Activated T-helper 1 cell treated with anti-CD3 and anti-CD28 coated beads, Interleukin-12 subunit alpha, Interleukin-12 subunit beta, Interleukin-2, Interleukin-4 antibody, amounts not matched to agents 30 ng/mL and 10 ng/mL and 1 ng/mL, durations not matched to agents 14 hours and 24 hours and 36 hours (primary cell): ENCODE measurements at regions not wholly inside any gene's neighbourhood (a gene's known extent, or its start where the extent isn't known, plus 50 kb on each side); places are given as distances from the start of the nearest gene placed in this dataset.

Source experiments
- DNase-seq: peaks from one replicate; pipeline ENCODE4 v3.0.0; 2021; ENCODE audit warnings: low spot score
- H3K27ac Mint-ChIP-seq: one replicate; pipeline ENCODE4 v1.8.0; 2021; ENCODE audit warnings: mild to moderate bottlenecking, mixed read lengths
- H3K27me3 Mint-ChIP-seq: one replicate; pipeline ENCODE4 v1.8.0; 2022; ENCODE audit warnings: mild to moderate bottlenecking, moderate library complexity, mixed read lengths; ENCODE audit not compliant: insufficient read depth
- H3K36me3 Mint-ChIP-seq: one replicate; pipeline ENCODE4 v1.8.0; 2021; ENCODE audit warnings: low read depth, mixed read lengths
- H3K4me1 Mint-ChIP-seq: one replicate; pipeline ENCODE4 v1.8.0; 2021; ENCODE audit warnings: low read depth, mixed read lengths
- H3K4me3 Mint-ChIP-seq: one replicate; pipeline ENCODE4 v1.8.0; 2021; ENCODE audit warnings: mild to moderate bottlenecking, moderate library complexity, mixed read lengths
- H3K9me3 Mint-ChIP-seq: one replicate; pipeline ENCODE4 v1.8.0; 2021; ENCODE audit warnings: mixed read lengths
- intact Hi-C: fragments of 100-400 bp; cut with micrococcal nuclease; formaldehyde crosslinking; loops from one replicate; pipeline ENCODE4 v1.15.1; 2024

DNA sequence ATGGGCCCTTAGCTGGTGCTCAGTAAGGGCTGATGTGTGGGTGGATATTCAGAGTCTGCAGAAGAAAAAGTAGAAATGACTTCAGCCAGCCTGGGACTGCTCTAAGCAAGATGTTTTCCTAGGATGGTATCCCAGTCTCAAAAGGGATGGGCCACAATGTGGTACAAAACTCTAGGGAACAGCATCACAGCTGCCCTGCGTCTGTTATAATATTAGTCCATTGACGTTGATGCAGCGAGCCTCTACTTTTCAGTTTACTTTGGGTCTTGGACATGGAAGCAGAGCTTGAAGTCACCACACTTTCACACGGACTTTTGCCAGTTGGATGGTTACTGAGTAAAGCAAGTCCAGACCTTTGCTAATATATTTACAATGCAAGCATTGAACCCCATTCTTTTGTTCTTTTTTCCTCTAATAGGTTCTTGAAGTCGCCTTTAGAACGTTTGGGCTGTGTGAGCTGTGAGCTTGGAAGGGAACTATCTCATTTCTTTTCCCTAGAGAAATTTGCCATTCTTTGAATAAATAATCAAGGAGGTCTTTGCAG lies 105.7 kb downstream of the RDH14 start:
- intact Hi-C loops: no loop called here
- no peak overlapping the region for H3K27ac Mint-ChIP-seq
- no peaks in the 10 kb centered on the region for H3K36me3 Mint-ChIP-seq
- no peak overlapping the region for H3K4me3 Mint-ChIP-seq
- no peaks in the 10 kb centered on the region for H3K4me1 Mint-ChIP-seq
- peaks cover 7% of the 10 kb centered on the region for H3K27me3 Mint-ChIP-seq
- H3K9me3 Mint-ChIP-seq: no peaks in the 10 kb centered on the region
- no peak for DNase-seq

DNA sequence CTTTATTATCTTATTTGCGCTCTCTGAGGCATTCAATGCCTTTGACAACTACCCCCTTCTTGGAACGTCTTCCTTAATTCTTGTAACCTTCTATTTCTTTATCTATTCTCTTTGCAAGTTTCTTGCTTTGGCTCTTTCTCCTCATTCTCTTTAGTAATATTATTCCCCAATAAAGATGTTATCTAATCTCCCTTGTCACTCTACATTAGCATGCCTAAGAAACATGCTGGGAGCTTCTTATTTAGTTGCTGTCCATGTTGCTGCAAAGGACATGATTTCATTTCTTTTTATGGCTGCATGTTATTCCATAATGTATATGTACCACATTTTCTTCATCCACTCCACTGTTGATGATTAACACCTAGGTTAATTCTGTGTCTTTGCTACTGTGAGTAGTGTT lies 113.7 kb downstream of the RDH14 start:
- Mint-ChIP-seq H3K27me3 (peaks cover 14% of the 10 kb centered on the region), H3K4me1 (no peaks in the 10 kb centered on the region), H3K36me3 (no peaks in the 10 kb centered on the region), H3K4me3 (no peak overlapping the region), H3K27ac (no peak overlapping the region), H3K9me3 (no peaks in the 10 kb centered on the region)
- intact Hi-C loops: no loop called here
- DNase-seq: no peak

DNA sequence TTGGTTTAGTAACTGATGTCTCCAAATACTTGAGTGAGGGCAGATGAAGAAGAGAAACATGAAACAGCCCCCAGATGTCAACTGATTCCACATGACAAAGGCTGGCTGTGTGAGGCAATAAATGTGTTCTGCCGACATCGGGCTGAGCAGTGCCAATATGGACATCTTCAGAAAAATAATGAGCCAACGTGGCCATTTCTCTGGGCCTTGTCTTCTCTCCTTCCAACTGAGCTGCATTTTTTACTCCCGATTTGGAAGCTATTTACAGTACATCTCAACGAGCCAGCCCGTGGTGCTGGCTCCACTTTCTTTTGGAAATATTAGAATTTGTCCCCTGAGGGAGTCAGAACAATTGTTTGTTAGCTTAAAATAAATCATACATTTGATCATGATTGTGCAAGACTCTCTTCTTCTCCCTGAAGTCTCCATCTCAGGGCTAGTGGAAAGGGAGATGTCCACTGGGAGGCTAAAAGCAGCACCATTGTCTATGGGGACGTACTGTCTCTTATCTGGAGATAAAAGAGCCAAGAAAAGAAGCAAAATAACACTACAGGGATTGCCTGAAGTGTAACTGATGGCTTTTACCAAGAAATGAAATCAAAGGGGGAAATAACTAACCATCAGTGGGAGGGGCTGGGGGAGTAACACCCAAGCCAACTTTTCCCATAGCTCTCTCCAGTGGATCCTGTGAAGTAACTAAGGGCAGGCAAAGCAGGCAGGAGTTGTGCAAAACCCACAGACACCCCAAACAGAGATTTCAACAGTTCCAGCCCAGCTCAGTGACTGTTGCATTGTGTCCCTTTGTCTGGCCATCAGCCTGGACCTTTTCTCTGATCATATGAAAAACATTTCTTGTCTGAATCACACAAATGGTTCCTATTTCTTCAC lies 114.8 kb downstream of the RDH14 start:
- H3K36me3 Mint-ChIP-seq: no peaks in the 10 kb centered on the region
- no peak overlapping the region for H3K4me3 Mint-ChIP-seq
- H3K27ac Mint-ChIP-seq: no peak overlapping the region
- intact Hi-C loops: no loop called here
- H3K9me3 Mint-ChIP-seq: no peaks in the 10 kb centered on the region
- H3K27me3 Mint-ChIP-seq: peaks cover 11% of the 10 kb centered on the region
- no peak for DNase-seq
- H3K4me1 Mint-ChIP-seq: no peaks in the 10 kb centered on the region

- H3K27me3 Mint-ChIP-seq: peaks cover 7% of the 10 kb centered on the region
- H3K4me3 Mint-ChIP-seq: no peak overlapping the region
- H3K27ac Mint-ChIP-seq: no peak overlapping the region
These were observed 115.6 kb downstream of the RDH14 start for GRCh38 chr2:18444806-18445205.

GRCh38 chr2:18441583-18441982 lies 118.9 kb downstream of the RDH14 start:
- H3K27me3 Mint-ChIP-seq: peaks cover 2% of the 10 kb centered on the region
- H3K36me3 Mint-ChIP-seq: no peaks in the 10 kb centered on the region
- intact Hi-C loops: no loop called here
- DNase-seq: no peak
- no peaks in the 10 kb centered on the region for H3K4me1 Mint-ChIP-seq
- no peak overlapping the region for H3K4me3 Mint-ChIP-seq
- no peak overlapping the region for H3K27ac Mint-ChIP-seq
- no peaks in the 10 kb centered on the region for H3K9me3 Mint-ChIP-seq

More at GRCh38 chr2:18444806-18445205, 115.6 kb downstream of the RDH14 start:
- Mint-ChIP-seq H3K9me3 (no peaks in the 10 kb centered on the region), H3K4me1 (no peaks in the 10 kb centered on the region), H3K36me3 (no peaks in the 10 kb centered on the region)
- intact Hi-C loops: no loop called here
- no peak for DNase-seq

GRCh38 chr2:18440777-18441176 lies 119.7 kb downstream of the RDH14 start:
- Mint-ChIP-seq H3K27ac (no peak overlapping the region), H3K4me1 (no peaks in the 10 kb centered on the region), H3K4me3 (no peak overlapping the region), H3K36me3 (no peaks in the 10 kb centered on the region), H3K27me3 (peaks cover 2% of the 10 kb centered on the region), H3K9me3 (no peaks in the 10 kb centered on the region)
- intact Hi-C loops: no loop called here
- DNase-seq: no peak

DNA sequence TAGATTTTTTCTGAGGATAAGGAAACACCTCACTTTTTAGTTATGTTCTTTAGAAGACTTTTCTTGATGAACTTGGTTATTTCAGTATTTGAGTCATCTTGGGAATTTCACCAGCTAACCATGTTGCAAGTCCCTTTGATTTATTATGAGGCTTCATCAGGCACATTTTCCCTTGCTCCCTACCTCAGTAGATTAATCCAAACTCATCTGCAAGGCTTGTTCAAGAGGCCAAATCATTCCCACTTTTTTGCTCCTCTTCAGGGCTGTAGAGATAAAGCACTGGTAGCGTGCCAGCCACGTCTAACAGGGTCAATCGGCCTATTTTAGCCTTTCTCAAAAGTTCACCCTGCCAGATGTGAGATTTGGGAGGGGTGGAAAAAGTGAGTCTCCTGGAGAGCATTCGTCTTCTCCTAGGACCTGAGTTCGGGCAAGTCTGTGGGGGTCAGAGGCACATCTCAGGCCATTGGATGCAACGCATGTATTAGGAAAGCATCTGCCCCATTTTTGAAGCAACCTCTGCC lies 120.3 kb downstream of the RDH14 start:
- H3K27me3 Mint-ChIP-seq: peaks cover 2% of the 10 kb centered on the region
- no peak overlapping the region for H3K27ac Mint-ChIP-seq
- no peaks in the 10 kb centered on the region for H3K4me1 Mint-ChIP-seq
- H3K9me3 Mint-ChIP-seq: no peaks in the 10 kb centered on the region
- no peak for DNase-seq
- no peak overlapping the region for H3K4me3 Mint-ChIP-seq
- H3K36me3 Mint-ChIP-seq: no peaks in the 10 kb centered on the region
- intact Hi-C loops: no loop called here

- peaks cover 2% of the 10 kb centered on the region for H3K27me3 Mint-ChIP-seq
- intact Hi-C loops: no loop called here
- no peak overlapping the region for H3K27ac Mint-ChIP-seq
- H3K4me1 Mint-ChIP-seq: no peaks in the 10 kb centered on the region
- DNase-seq: no peak
- H3K9me3 Mint-ChIP-seq: no peaks in the 10 kb centered on the region
- H3K36me3 Mint-ChIP-seq: no peaks in the 10 kb centered on the region
- H3K4me3 Mint-ChIP-seq: no peak overlapping the region
These were observed 120.7 kb downstream of the RDH14 start for GRCh38 chr2:18439716-18440115.

DNA sequence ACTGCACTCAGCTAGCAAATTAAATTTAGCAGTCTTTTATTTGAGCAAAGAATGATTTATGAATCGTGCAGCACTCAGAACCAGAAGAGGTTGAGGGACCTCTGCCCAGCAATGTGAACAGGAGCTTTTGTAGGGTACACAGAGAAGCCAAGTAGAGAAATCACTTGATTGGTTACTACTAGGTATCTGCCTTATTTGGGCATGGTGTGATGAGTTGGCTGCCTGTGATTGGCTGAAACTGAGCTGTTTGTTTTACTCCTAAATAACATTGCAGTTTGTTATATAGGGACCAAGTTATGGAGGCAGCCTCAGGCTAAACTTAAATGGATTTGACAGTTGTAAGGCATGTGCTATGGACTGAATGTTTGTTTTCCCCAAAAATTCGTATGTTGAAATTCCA lies 122.5 kb downstream of the RDH14 start:
- H3K27ac Mint-ChIP-seq: no peak overlapping the region
- H3K36me3 Mint-ChIP-seq: no peaks in the 10 kb centered on the region
- no peaks in the 10 kb centered on the region for H3K4me1 Mint-ChIP-seq
- peaks cover 2% of the 10 kb centered on the region for H3K27me3 Mint-ChIP-seq
- DNase-seq: no peak
- H3K4me3 Mint-ChIP-seq: no peak overlapping the region
- no peaks in the 10 kb centered on the region for H3K9me3 Mint-ChIP-seq
- intact Hi-C loops: no loop called here

DNA sequence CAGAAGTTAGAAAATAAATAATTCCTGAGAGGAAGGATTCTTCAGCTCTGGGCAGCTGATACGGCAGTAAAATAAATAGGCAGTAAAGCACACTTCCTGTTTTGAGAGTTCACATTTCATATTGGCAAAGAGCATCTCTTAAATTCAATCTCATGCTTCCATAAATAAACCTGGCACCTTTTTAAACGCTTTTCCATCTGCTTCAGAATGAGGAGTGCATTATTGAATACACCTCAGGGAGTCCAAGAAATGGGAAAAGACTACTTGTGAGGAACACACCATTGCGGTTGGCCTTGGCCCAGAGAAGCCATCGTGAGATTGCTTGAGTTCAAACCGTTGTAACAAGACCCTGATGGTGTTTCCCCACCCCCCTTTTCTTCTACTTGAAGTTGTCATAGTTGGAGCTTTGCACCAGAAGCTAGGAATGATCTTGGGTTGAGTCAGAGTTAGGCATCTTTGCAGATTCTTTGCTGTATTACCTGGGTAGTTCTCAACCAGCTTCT lies 123.9 kb downstream of the RDH14 start:
- peaks cover 2% of the 10 kb centered on the region for H3K27me3 Mint-ChIP-seq
- DNase-seq: no peak
- no peaks in the 10 kb centered on the region for H3K4me1 Mint-ChIP-seq
- no peaks in the 10 kb centered on the region for H3K9me3 Mint-ChIP-seq
- intact Hi-C loops: no loop called here
- no peaks in the 10 kb centered on the region for H3K36me3 Mint-ChIP-seq
- no peak overlapping the region for H3K4me3 Mint-ChIP-seq
- H3K27ac Mint-ChIP-seq: no peak overlapping the region

DNA sequence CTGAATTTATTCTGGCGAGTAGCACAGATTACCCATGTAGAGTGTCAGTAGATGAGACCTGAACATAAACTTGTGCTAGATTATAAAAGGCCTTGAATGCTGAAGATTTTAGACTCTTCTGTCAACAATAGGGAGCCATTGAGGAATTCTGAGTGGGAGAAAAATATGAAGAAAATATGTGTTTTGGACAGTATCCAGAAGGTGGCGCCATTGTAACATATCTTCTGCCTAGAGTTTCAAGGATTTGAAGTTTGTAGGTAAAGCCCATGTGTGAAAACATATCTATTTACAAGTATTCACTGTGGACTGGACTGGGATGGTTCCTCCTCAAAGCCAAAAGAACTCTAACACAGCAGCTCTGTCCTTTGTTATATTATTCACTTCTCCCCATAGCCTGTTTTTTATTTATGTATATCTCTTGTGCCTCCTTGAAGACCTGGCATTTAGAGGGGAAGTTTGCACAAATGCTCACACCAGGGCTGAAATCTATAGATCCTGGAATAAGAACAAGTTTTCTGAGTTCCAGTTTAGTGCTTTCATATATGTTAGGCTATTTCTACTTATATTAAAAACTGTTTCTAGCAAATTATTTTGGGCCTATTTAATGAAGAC lies 124.9 kb downstream of the RDH14 start:
- H3K4me1 Mint-ChIP-seq: no peaks in the 10 kb centered on the region
- no peak for DNase-seq
- intact Hi-C loops: no loop called here
- H3K4me3 Mint-ChIP-seq: no peak overlapping the region
- H3K9me3 Mint-ChIP-seq: no peaks in the 10 kb centered on the region
- H3K27ac Mint-ChIP-seq: no peak overlapping the region
- H3K36me3 Mint-ChIP-seq: no peaks in the 10 kb centered on the region
- H3K27me3 Mint-ChIP-seq: peaks cover 2% of the 10 kb centered on the region

GRCh38 chr2:18433872-18434271 lies 126.6 kb downstream of the RDH14 start:
- H3K27me3 Mint-ChIP-seq: peaks cover 2% of the 10 kb centered on the region
- no peak for DNase-seq
- intact Hi-C loops: no loop called here
- no peak overlapping the region for H3K4me3 Mint-ChIP-seq
- H3K27ac Mint-ChIP-seq: no peak overlapping the region
- H3K9me3 Mint-ChIP-seq: no peaks in the 10 kb centered on the region
- no peaks in the 10 kb centered on the region for H3K36me3 Mint-ChIP-seq
- H3K4me1 Mint-ChIP-seq: no peaks in the 10 kb centered on the region

DNA sequence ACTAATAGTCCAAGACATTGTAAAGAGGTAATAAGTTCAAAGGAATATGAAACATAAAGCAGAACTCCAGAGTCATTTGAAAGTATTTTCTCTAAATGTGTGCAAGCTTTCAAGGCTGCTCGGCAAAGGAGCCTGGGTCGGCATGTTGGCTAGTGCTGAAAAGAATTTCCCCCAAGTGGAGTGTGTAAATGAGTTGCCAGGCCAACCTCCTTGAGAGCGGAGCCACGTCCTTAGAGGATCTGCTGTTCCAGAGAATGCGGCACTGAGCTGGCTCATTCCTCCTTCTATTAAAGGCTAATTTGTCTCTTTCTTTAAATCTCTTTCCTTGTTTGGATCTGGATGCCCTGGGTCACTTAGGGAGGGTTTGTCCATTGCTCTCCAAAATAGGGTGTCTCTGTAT lies 127.5 kb downstream of the RDH14 start:
- intact Hi-C loops: no loop called here
- H3K4me3 Mint-ChIP-seq: no peak overlapping the region
- H3K9me3 Mint-ChIP-seq: no peaks in the 10 kb centered on the region
- H3K27ac Mint-ChIP-seq: no peak overlapping the region
- H3K27me3 Mint-ChIP-seq: peaks cover 2% of the 10 kb centered on the region
- no peaks in the 10 kb centered on the region for H3K36me3 Mint-ChIP-seq
- no peaks in the 10 kb centered on the region for H3K4me1 Mint-ChIP-seq
- DNase-seq: no peak
